CD1c-positive myeloid dendritic cell (primary cell): ENCODE measurements at regions not wholly inside any gene's neighbourhood (a gene's known extent, or its start where the extent isn't known, plus 50 kb on each side); places are given as distances from the start of the nearest gene placed in this dataset.
"Not testable (repeated sequence)": the region's sequence is repeated elsewhere in the genome, so short reads cannot be mapped to it uniquely, and the experiment has no call there.

Source experiments
- DNase-seq: peaks from one replicate; pipeline ENCODE4 v3.0.0-alpha.2; 2016; ENCODE audit errors: extremely low spot score

- DNase-seq: no peak
These were observed 128.8 kb downstream of the TEX36 start for GRCh38 chr10:125554016-125554703.

- DNase-seq: no peak
These were observed 129.9 kb downstream of the TEX36 start for GRCh38 chr10:125553091-125553490.

DNA sequence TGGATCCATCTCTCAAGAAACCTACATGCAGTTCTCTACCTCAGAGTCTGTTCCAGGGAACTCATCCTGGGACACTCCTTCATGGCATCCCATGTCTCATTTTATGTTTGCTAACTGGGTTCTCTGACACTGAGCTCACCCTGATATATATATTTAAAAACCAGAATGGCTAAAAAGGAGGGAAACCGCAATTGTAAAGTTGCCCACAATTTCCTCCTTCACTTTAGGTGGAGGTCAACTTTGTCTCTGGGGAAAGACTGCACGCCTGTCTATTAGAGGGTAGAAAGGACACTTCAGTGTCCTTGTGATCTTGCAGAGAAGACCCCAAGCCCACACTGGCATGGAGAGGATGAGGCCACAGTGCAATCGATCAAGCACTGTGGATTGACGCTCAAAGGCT, 131.7 kb downstream of the TEX36 start:
- DNase-seq: no peak

- DNase-seq: no peak
These were observed 132.6 kb downstream of the TEX36 start for GRCh38 chr10:125550362-125550761.

DNA sequence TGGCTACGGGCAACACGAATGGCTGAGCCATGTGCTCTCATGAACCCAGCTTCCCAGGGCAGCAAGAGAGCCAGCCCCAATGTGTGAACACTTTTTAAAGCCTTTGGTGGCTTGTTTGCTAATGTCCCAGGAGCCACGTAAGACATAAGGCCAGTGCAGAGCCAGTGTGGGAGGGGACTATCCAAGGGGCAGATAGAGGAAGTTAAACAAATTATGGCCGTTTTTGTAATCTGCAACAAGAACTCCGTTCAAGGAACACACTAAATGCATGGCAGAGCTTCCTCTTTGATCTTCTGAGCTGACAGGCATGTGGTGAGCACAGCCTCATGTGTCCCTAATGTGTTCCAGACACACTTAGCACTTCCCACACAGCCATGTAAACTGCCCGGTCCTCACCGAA, 133.3 kb downstream of the TEX36 start:
- peak; percentile 27 for DNase-seq

DNA sequence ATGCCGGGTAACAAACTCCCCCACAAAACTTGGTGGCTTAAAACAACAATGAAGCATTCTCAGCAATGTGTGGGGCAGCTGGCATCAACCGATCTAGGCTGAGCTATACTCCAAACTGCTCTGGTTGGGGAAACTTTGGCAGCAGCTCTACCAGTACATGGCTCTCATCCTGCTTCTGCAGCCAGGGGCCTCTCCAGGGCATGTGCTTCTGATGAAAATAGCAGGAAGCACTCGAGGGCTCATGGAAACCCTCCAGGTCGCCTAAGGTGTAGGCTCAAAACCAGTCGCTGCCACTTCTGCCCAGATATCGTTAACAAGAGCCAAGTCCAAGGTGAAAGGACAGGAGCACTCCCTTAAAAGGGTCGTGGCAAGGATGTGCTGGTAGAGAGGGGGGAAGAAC, 134.1 kb downstream of the TEX36 start:
- no peak for DNase-seq

DNA sequence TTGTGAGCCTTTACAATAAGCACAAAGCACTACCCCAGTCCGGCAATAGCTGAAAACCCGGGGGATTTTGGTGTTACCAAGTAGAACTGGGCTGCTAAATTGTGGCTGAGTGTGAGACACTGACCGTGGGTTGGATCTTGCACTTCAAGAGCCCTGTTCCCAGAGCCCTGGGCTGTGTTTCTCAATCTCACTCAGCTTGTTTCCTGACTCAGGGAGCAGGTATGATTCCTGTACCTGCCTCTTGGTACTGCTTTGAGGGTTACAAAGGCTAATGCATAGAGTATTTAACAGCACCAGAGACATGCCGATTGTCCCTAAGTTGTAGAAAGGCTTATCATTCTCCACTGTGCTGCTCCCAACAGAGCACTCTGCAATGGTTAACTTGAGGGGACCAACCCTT, 134.6 kb downstream of the TEX36 start:
- no peak for DNase-seq

DNA sequence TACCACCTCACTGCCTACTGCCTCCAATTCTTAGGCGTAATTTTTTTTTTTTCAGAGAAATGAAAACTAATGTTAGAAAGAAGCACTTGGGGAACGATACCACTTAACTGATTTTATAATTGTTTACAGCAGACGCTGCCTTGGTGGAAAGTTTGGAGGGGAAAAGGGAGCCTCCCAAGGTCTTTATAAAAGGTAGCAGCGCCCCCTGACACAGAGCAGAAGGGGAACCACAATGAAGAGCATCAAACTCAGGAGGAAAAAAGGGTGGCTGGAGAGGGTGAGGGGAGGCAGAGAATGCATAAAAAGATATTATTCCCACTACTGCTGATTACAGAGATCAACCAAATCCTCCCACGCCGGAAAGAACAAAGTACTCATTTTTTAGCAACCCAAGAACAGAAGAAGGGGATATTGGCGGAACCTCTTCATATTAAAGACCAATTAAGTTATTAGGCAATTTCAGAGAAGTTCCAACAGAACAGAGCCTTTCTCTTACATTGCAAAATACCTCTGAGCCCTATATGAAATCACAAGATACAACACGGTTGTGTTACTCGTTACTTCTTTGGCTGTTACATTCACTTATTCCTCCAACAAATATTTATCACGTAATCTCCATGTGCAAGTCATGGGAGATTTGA, 135.8 kb downstream of the TEX36 start:
- DNase-seq: no peak

- DNase-seq: no peak
These were observed 139.2 kb downstream of the TEX36 start for GRCh38 chr10:125543796-125544195.

- DNase-seq: no peak
These were observed 143.8 kb downstream of the TEX36 start for GRCh38 chr10:125538947-125539731.

DNA sequence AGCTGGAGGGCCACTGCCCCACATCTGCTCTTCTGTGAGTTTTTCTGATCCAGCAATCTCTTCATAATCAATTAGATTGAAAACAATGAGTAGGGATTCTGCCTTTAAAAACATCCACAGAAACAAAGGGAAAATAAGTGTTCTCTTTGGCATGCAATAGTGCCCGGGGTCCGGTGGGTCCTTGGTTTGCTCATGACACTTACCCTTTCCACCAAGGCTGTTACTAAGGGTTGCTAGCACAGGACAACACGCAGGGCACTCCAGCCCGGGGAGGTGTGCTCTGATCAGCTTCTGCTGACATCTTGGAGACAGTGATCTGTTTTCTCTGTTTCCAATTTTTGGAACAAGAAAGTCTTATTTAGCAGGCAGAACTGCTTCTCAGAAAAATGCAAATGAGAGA, 146.7 kb downstream of the TEX36 start:
- DNase-seq: no peak

- DNase-seq: no peak
These were observed 147.4 kb downstream of the TEX36 start for GRCh38 chr10:125535559-125535958.

DNA sequence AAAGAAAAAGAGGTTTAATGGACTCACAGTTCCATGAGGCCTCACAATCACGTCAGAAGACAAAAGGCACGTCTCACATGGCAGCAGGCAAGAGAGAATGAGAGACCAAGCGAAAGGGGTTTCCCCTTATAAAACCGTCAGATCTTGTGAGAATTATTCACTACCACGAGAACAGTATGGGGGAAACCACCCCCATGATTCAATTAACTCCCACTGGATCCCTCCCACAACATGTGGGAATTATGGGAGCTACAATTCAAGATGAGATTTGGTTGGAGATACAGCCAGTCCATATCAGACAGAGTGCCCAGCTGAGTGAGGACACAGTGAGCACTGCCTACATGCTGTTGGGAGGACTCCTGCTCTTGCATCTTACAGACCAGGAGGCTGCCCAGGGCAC, 148.4 kb downstream of the TEX36 start:
- no peak for DNase-seq

DNA sequence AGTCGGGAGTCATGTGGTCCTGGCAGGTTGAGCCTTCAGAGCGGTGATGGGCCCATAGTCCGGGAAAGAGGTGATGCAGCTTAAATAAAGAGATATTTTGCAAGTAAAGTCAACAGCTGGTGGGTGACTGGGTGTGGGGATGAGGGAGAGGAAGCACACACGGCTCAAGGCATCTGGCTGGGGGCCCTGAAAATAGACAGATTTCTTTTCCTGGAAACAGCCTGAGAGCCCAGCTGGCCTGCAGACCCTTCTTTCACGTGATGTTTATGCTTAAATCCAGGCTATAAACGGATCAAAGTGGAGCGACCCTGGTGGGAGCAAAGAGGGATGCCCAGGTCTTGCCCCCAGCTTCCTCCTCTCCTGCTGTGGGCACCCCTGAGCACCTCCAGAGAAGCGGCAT, 149.1 kb downstream of the TEX36 start:
- no peak for DNase-seq

DNA sequence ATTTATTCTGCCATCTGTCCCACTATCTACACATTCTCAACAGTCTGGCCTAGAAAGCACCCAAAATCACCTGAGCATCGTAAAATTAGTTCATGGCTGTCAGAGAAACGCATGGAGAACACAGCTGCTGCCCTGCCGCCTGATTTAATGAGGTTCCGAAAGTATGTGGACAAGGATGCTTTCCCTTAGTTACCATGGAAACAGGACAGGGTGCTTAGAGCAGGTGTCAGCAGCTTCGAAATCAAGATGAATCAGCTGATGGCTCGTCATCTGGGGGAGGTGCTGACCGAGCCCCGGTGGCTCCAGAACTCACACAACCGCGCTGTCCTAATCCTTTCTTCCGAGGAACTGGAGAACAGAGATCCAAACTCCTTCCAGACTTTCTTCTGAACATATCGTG, 151.5 kb downstream of the TEX36 start:
- DNase-seq: no peak

DNA sequence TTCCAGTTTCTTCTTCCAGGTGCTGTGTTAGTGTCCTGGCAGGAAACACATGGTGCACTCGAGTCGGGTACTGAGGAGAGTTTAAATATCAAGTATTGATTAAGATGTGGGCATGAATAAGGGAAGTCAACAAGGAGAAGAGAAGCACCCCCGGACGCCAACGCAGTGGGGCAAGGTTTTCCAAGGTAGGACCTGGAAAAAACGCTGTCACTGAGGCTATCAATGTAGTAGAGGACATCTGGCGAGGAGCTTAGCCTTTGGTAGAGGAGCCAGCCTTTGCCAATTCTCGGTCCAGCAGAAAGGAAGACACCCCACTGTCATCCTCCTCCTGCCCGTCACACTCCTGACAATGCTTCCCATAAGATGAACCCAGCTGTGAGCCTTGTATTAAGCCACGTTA, 159.6 kb downstream of the TEX36 start:
- no peak for DNase-seq

- DNase-seq: peak; percentile 1
These were observed 161.0 kb downstream of the TEX36 start for GRCh38 chr10:125521721-125522680.

DNA sequence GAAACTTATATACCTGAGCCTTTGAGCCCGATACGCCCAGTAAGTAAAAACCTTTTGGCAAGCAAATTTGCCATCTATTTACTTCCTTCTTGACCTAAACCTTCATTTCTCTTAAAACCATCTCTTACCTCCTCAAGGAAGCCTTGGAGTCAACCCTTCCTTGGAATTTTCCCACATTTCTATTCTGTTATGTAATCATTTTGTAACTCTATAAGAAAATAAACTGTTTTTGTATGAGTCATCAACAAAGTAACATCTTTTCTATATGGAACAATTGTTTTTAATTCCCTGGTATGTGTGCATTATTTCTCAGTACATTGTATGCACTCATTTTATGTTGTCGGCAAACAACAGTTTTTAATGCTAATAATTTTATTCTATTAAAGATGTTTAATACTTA, 162.0 kb downstream of the TEX36 start:
- no peak for DNase-seq

DNA sequence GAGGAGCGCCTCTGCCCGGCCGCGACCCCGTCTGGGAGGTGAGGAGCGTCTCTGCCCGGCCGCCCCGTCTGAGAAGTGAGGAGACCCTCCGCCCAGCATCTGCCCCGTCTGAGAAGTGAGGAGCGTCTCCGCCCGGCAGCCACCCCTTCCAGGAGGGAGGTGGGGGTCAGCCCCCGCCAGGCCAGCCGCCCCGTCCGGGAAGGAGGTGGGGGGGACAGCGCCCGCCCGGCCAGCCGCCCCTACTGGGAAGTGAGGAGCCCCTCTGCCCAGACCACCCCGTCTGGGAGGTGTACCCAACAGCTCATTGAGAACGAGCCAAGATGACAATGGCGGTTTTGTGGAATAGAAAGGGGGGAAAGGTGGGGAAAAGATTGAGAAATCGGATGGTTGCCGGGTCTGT, 164.6 kb downstream of the TEX36 start:
- not testable (repeated sequence) for DNase-seq

DNA sequence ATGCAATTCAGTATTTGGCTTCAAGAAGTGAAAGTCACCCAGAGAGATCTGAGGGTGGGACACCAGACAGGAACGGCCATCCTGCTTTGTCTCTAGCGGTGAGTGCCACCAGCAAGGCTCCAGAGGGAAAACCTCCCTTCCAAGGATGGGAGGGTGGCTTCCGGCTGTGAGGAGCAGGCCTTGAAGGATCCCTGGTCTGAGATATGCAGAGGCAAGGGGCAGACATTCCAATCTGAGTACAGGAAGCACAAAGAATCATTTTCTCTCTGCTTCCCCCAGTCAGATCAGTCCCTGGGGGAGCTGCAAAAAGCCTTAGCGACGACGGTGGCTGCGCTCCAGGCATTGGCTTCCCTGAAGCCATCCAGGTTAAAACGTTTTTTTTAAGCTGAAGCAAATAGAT, 167.4 kb downstream of the TEX36 start:
- no peak for DNase-seq

DNA sequence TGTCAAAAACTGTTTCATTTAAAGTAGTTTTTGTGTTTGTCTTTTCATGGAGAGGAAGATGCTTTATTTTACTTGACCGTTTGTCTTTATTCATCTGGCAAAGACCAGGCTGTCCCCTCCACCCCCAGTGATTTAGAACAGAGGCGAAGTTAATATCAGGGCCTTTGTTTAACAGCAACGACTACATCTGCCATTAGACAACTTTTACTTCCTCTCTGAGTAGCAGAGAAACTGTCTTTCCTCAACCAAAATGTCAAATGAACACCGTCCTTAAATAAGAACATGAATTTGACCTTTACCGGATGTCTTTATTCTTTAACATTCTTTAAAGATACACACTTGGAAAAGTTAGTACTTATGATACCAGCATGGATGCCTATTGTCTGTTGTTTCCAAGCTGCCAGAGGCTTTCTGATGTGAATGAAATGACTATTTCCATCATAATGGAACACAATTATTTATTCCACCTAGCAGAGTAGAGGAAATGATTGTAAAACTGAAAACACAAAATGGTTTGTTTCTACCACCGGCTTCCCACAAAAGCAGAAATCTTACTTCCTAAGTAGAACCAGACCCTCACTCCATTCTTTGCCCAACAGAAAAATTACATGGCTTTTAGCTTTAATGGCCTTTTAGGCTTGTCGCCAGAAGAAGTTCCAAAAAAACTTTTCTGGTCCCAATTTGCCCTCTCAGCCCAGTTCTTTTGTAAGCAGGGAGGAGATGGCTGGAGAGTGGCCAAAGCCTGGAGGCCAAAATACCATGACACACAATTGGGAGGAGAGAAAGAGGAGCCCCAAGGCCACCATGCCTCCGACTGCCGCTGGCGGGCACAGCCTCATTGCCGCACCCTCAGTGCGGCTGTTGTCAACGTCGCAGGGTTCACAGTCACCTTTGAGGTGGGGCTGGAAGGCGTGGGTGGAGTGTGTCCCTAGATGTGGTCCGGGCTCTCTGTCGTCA, 168.5 kb downstream of the TEX36 start:
- no peak for DNase-seq
